ENCODE measurements at regions not wholly inside any gene's neighbourhood (a gene's known extent, or its start where the extent isn't known, plus 50 kb on each side); places are given as distances from the start of the nearest gene placed in this dataset.

- H3F3A ChIP-seq (ENCODE audit: insufficient read depth), result no peaks in the 10 kb centered on the region
- no peak overlapping the region for H3K9ac ChIP-seq
- in situ Hi-C loops (cut with MboI), result no loop called here
- H3K4me2 ChIP-seq (ENCODE audit: unreplicated experiment), result no peak overlapping the region
- H3K27me3 ChIP-seq (replicated peaks; ENCODE audit: insufficient read depth), result no peaks in the 10 kb centered on the region
- H3K27ac ChIP-seq, result no peak overlapping the region
- no peak overlapping the region for H3K4me3 ChIP-seq
- TF ChIP-seq EZH2phosphoT487 (IDR thresholded peaks at IDR 0.05; ENCODE audit: insufficient read depth, low read depth) (no peak), EZH2 (IDR thresholded peaks at IDR 0.05; ENCODE audit: insufficient read depth, poor library complexity, severe bottlenecking) (no peak)
- no peak for DNase-seq
- WGBS, 2 experiments (ENCODE audit: low coverage in 1 of 2, low lambda C conversion rate in 2 of 2, missing lambda C conversion rate in 2 of 2), result 38 to 47% methylated on average over 15 of the region's 15 CpGs
- H4K20me1 ChIP-seq (ENCODE audit: insufficient read depth), result no peaks in the 10 kb centered on the region
- no peaks in the 10 kb centered on the region for H3K36me3 ChIP-seq (ENCODE audit: low read depth)
- no peaks in the 10 kb centered on the region for H3K4me1 ChIP-seq (ENCODE audit: insufficient read depth)
- no peaks in the 10 kb centered on the region for H3K9me2 ChIP-seq (ENCODE audit: insufficient read depth)
- H3K79me2 ChIP-seq (ENCODE audit: insufficient read depth), result no peaks in the 10 kb centered on the region
- H2AFZ ChIP-seq, result peak overlapping the region; percentile 53
- H3K9me3 ChIP-seq (ENCODE audit: low read depth), result peaks cover 3% of the 10 kb centered on the region
Measured at GRCh38 chr2:42865884-42866881, 73.8 kb upstream of the HAAO start.

- Histone ChIP-seq H3K27me3 (replicated peaks; ENCODE audit: insufficient read depth) (no peaks in the 10 kb centered on the region), H3K9me2 (ENCODE audit: insufficient read depth) (no peaks in the 10 kb centered on the region), H2AFZ (no peak overlapping the region), H3K9ac (no peak overlapping the region), H3K79me2 (ENCODE audit: insufficient read depth) (no peaks in the 10 kb centered on the region), H4K20me1 (ENCODE audit: insufficient read depth) (no peaks in the 10 kb centered on the region), H3K4me3 (no peak overlapping the region), H3K27ac (no peak overlapping the region), H3K4me1 (ENCODE audit: insufficient read depth) (peaks cover 6% of the 10 kb centered on the region), H3F3A (ENCODE audit: insufficient read depth) (peaks cover 11% of the 10 kb centered on the region), H3K4me2 (ENCODE audit: unreplicated experiment) (no peak overlapping the region), H3K9me3 (ENCODE audit: low read depth) (peaks cover 3% of the 10 kb centered on the region), H3K36me3 (ENCODE audit: low read depth) (no peaks in the 10 kb centered on the region)
- in situ Hi-C loops (cut with MboI), result no loop called here
- no peak for TF ChIP-seq EZH2 (IDR thresholded peaks at IDR 0.05; ENCODE audit: insufficient read depth, poor library complexity, severe bottlenecking)
- no peak for TF ChIP-seq EZH2phosphoT487 (IDR thresholded peaks at IDR 0.05; ENCODE audit: insufficient read depth, low read depth)
- no peak for DNase-seq
- 81 to 89% methylated on average over 8 of the region's 8 CpGs for WGBS, 2 experiments (ENCODE audit: low coverage in 1 of 2, low lambda C conversion rate in 2 of 2, missing lambda C conversion rate in 2 of 2)
Measured at GRCh38 chr2:42864641-42865280, 72.4 kb upstream of the HAAO start.

- peaks cover 11% of the 10 kb centered on the region for H3K4me1 ChIP-seq (ENCODE audit: insufficient read depth)
Measured at GRCh38 chr2:42864222-42864621, 71.8 kb upstream of the HAAO start.

GRCh38 chr2:42863751-42864150 lies 71.4 kb upstream of the HAAO start:
- H4K20me1 ChIP-seq (ENCODE audit: insufficient read depth), result no peaks in the 10 kb centered on the region
- 93 to 95% methylated on average over 10 of the region's 10 CpGs for WGBS, 2 experiments (ENCODE audit: low coverage in 1 of 2, low lambda C conversion rate in 2 of 2, missing lambda C conversion rate in 2 of 2)
- no peak for DNase-seq
- no peak overlapping the region for H3K4me3 ChIP-seq
- no peak overlapping the region for H3K9ac ChIP-seq
- peaks cover 17% of the 10 kb centered on the region for H3F3A ChIP-seq (ENCODE audit: insufficient read depth)
- no peaks in the 10 kb centered on the region for H3K36me3 ChIP-seq (ENCODE audit: low read depth)
- peaks cover 13% of the 10 kb centered on the region for H3K4me1 ChIP-seq (ENCODE audit: insufficient read depth)
- H3K79me2 ChIP-seq (ENCODE audit: insufficient read depth), result no peaks in the 10 kb centered on the region
- H3K4me2 ChIP-seq (ENCODE audit: unreplicated experiment), result no peak overlapping the region
- no peak overlapping the region for H2AFZ ChIP-seq
- TF ChIP-seq EZH2phosphoT487 (IDR thresholded peaks at IDR 0.05; ENCODE audit: insufficient read depth, low read depth), result no peak
- no peak for TF ChIP-seq EZH2 (IDR thresholded peaks at IDR 0.05; ENCODE audit: insufficient read depth, poor library complexity, severe bottlenecking)
- peaks cover 2% of the 10 kb centered on the region for H3K9me3 ChIP-seq (ENCODE audit: low read depth)
- in situ Hi-C loops (cut with MboI), result no loop called here
- H3K27ac ChIP-seq, result no peak overlapping the region
- H3K9me2 ChIP-seq (ENCODE audit: insufficient read depth), result no peaks in the 10 kb centered on the region
- H3K27me3 ChIP-seq (replicated peaks; ENCODE audit: insufficient read depth), result no peaks in the 10 kb centered on the region

More at GRCh38 chr2:42864222-42864621, 71.8 kb upstream of the HAAO start:
- in situ Hi-C loops (cut with MboI), result no loop called here
- H3K4me3 ChIP-seq, result no peak overlapping the region
- no peaks in the 10 kb centered on the region for H3K27me3 ChIP-seq (replicated peaks; ENCODE audit: insufficient read depth)
- no peaks in the 10 kb centered on the region for H3K9me2 ChIP-seq (ENCODE audit: insufficient read depth)
- H2AFZ ChIP-seq, result no peak overlapping the region
- no peak for DNase-seq
- H3F3A ChIP-seq (ENCODE audit: insufficient read depth), result peaks cover 16% of the 10 kb centered on the region
- peaks cover 3% of the 10 kb centered on the region for H3K9me3 ChIP-seq (ENCODE audit: low read depth)
- H3K27ac ChIP-seq, result no peak overlapping the region
- no peak for TF ChIP-seq EZH2 (IDR thresholded peaks at IDR 0.05; ENCODE audit: insufficient read depth, poor library complexity, severe bottlenecking)
- no peak for TF ChIP-seq EZH2phosphoT487 (IDR thresholded peaks at IDR 0.05; ENCODE audit: insufficient read depth, low read depth)
- H3K9ac ChIP-seq, result no peak overlapping the region
- H3K36me3 ChIP-seq (ENCODE audit: low read depth), result no peaks in the 10 kb centered on the region
- no peaks in the 10 kb centered on the region for H4K20me1 ChIP-seq (ENCODE audit: insufficient read depth)
- H3K4me2 ChIP-seq (ENCODE audit: unreplicated experiment), result no peak overlapping the region
- 84 to 86% methylated on average over 6 of the region's 6 CpGs for WGBS, 2 experiments (ENCODE audit: low coverage in 1 of 2, low lambda C conversion rate in 2 of 2, missing lambda C conversion rate in 2 of 2)
- H3K79me2 ChIP-seq (ENCODE audit: insufficient read depth), result no peaks in the 10 kb centered on the region
